ENCODE measurements at regions not wholly inside any gene's neighbourhood (a gene's known extent, or its start where the extent isn't known, plus 50 kb on each side); places are given as distances from the start of the nearest gene placed in this dataset.

GRCh38 chr3:113091417-113091816 lies 100.6 kb downstream of the GTPBP8 start:
- TF ChIP-seq CTCF (IDR thresholded peaks at IDR 0.05) = no peak
- TF ChIP-seq POLR2AphosphoS5 (IDR thresholded peaks at IDR 0.05) = no peak
- TF ChIP-seq POLR2A (IDR thresholded peaks at IDR 0.05) = no peak

All from transverse colon (tissue), 4 donors.